Right lung (tissue), 2 donors: ENCODE measurements at regions not wholly inside any gene's neighbourhood (a gene's known extent, or its start where the extent isn't known, plus 50 kb on each side); places are given as distances from the start of the nearest gene placed in this dataset.

Source experiments
- DNase-seq, 2 donors: peaks; one replicate each; pipeline ENCODE4 v3.0.0-alpha.2; 2013

GRCh38 chr10:58014436-58014835 lies 253.3 kb downstream of the IPMK start:
- DNase-seq: no peak

DNA sequence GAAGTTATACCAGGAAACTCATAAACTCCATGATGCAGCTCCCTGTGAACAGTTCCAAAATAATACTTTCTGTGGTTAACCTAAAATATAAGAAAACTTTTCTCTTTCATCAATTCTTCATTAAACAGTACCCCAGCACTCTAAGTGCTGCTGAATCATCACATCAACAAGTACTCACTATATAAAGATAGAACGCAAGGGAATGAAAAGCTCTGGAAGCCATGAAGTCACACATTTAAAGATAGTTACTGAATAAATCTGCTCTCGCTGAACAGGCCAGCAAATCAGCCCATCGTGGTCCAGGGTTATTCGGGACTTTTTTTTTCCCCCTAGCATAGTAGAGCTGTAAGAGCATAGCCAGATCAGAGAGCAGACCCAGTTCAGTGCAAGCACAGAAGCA lies 254.3 kb downstream of the IPMK start:
- no peak for DNase-seq

DNA sequence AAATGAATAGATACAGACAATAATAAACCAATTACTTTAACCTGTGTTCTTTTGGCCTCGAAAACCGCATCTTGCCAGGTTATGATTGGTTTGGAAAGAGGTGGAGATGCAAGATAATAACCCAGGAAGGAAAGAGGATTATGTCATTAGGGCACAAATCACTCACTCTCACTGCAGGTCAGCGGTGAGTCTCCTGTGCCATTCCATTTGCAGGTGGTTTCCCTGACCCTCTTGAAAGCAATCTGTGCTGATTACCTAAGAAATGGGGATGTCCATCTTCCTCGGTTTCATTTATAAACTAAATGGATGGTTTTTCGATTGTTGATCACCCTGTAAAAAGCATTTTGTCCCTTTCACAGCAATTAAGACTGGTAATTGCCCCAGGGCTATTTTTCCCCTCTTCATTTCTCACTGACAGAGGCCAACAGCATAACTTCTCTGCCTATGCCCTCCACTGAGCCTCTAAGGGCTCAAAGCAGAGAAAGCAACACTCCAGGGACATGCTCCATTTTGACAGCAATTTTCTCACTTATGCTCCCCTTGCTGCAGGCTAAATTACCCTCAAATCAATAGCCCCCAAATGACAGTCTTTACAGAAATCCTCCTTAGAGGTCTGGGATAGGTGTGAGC lies 257.5 kb downstream of the IPMK start:
- no peak for DNase-seq

DNA sequence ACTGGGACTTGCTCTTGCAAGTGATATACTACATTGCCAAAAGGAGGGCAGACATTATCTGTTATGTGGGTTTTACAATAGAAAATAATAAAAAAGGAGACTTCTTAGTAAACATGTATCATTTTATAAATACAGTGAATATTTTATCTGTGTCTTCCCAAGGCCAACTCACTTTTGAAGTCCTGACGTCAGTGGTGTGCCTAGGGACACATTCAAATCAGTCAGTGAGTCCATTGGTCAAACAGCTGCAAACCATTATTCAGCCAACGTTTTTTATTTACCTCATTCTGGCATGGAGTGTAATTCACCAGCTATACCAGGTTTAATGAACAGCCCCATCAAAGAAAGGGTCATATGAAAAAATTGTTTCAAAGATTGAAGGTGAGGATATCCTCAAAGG lies 263.7 kb downstream of the IPMK start:
- DNase-seq: no peak

GRCh38 chr10:58001159-58001558 lies 266.5 kb downstream of the IPMK start:
- DNase-seq: no peak

- DNase-seq: no peak
These were observed 271.2 kb downstream of the IPMK start for GRCh38 chr10:57996536-57996935.

- no peak for DNase-seq
These were observed 274.4 kb downstream of the IPMK start for GRCh38 chr10:57993302-57993701.

- no peak for DNase-seq
These were observed 275.2 kb downstream of the IPMK start for GRCh38 chr10:57992321-57993077.

- no peak for DNase-seq
These were observed 278.7 kb downstream of the IPMK start for GRCh38 chr10:57988964-57989363.

GRCh38 chr10:57987055-57987721 lies 280.5 kb downstream of the IPMK start:
- DNase-seq: no peak

DNA sequence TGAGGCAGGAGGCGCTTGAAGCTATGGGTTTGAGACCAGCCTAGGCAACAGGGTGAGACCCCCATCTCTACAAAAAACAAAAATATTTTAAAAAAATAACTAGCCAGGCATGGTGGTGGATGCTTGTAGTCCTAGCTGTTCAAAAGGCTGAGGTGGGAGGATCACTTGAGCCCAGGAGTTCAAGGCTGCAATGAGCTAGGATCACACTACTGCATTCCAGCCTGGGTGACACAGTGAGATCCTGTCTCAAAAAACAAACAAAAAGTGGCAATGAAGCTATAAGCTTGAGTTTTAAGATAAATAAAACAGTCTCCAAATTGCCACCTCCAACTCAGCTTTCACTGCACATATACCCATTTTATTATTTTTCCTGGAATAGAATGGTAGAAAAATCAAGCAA lies 281.3 kb downstream of the IPMK start:
- DNase-seq: no peak

DNA sequence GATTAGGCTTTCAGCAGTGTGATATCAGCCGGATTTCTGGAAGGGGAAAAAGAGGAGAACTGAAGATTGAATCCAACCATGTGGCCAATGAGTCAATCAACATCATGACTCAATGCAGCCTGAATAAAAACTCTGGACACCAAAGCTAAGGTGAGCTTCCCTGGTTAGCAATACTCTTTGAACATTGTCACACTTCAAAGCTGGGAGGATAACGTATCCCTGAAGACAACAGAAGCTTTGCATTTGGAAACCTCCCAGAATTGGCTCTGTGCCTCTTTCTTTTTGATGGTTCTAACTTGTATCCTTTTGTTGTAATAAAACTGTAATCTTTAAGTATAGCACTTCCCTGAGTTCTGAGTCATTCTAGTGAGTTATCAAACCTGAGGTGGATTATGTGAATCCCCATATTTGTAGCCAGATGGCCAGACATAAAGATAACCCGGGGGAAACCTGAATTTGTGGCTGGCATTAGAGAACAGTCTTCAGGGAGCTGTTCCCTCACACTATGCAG lies 284.4 kb downstream of the IPMK start:
- DNase-seq: no peak

GRCh38 chr10:57982091-57982490 lies 285.6 kb downstream of the IPMK start:
- no peak for DNase-seq

DNA sequence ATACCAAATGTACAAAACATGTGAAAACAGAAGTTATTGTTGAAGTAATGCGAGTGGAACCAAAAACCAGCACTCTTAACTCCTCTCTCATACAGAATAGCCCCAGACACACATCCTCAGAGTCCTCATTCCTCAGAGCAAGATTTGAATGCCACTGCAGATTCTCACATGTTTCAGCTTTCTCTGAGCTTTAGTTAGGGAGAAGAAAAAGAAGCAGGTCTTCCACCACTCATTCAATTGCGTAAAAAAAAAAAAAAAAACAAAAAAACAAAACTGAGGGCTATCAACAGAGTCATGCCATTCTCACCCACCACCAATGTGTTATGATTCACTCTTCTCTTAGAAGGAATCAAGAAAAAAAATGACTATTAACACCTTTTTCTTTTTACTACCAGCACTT lies 287.7 kb downstream of the IPMK start:
- DNase-seq: no peak

DNA sequence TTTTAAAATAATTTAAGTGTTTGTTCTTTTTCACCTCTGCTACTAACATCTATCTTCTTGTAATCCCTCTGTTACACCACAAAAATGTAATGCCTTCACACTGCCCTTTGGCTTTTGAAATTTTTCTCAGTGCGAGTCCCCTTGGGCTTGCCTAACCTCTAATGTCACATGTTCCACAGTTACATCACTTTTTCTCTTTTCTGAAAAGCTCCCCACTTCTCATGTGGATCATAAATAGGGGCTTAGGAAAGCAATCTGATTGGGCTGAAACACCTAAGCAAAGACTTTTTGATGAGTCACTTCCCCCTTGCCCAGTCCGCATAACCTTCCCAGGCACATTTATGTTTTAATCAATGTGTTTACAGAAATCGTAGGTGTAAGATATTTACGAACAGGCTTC lies 288.2 kb downstream of the IPMK start:
- no peak for DNase-seq

GRCh38 chr10:57977262-57977661 lies 290.4 kb downstream of the IPMK start:
- DNase-seq: no peak

DNA sequence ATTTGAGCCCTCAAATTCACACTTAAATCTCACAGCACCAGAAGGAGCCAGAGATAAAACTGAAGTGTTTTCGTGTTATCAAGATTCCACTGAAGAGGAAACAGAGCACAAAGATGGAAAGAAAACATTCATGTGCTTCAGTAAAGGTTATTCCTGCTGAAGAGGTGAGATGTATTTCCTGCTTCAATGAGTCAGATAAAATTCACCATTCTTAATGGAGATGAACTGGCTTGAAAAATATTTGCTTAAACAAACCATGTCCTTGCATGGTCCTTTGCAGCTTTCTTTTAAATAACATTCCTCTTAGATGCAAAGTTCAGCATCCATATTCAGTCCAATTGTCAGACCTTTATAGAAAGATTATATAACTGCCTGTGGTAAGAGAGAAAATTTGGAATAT lies 294.2 kb downstream of the IPMK start:
- no peak for DNase-seq

GRCh38 chr10:57972783-57973182 lies 294.9 kb downstream of the IPMK start:
- no peak for DNase-seq

GRCh38 chr10:57968328-57969016 lies 299.2 kb downstream of the IPMK start:
- DNase-seq: no peak

DNA sequence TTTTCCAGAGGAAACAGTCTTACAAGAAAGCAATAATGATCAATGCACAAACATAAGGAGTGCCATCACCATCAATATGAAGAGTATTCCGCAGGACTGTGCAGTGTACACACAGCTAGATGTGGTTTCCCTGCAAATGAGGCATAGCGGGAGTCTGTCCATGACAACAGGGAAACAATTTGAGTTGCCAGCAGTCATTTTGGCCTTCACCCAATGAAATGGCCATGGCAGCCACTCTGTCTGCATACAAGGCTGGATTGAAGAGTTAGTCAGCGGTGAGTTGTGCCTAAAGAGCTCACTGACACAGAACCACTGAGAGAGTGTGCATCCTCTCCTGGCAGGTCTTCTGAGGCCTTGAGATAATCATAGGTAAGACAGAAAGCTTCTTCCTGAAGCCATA lies 303.3 kb downstream of the IPMK start:
- DNase-seq: peak in 1 of 2 donors; percentile 10

- no peak for DNase-seq
These were observed 304.1 kb downstream of the IPMK start for GRCh38 chr10:57963546-57963945.

DNA sequence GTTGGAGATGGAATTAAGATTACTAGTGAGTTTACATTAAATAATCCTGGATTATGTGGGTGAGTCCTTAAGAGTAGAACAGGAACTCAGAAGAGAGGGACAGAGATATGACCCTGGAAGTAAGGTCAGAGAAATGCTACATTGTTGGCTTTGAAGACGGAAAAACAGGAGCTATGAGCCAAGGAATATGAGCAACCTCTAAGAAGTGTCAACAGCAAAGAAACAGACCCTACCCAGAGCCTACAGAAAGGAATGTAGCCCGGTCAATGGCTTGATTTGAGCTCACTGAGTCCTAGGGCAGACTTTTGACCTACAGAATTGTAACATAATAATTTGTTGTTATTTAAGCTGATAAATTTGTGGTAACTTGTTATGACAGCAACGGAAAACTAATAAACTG lies 304.9 kb downstream of the IPMK start:
- DNase-seq: no peak
